ENCODE measurements at regions not wholly inside any gene's neighbourhood (a gene's known extent, or its start where the extent isn't known, plus 50 kb on each side); places are given as distances from the start of the nearest gene placed in this dataset.

- no peaks in the 10 kb centered on the region for H3K9me3 ChIP-seq (replicated peaks in 1 of 3)
- H3K27ac ChIP-seq, result no peak overlapping the region
- H3K36me3 ChIP-seq (replicated peaks in 1 of 2), result no peaks in the 10 kb centered on the region
- intact Hi-C loops (cut with DNase I), result no loop called here
- WGBS, 4 donors, result 87 to 94% (median 90%) methylated on average over 10 of the region's 10 CpGs
- TF ChIP-seq, protein P1, sequence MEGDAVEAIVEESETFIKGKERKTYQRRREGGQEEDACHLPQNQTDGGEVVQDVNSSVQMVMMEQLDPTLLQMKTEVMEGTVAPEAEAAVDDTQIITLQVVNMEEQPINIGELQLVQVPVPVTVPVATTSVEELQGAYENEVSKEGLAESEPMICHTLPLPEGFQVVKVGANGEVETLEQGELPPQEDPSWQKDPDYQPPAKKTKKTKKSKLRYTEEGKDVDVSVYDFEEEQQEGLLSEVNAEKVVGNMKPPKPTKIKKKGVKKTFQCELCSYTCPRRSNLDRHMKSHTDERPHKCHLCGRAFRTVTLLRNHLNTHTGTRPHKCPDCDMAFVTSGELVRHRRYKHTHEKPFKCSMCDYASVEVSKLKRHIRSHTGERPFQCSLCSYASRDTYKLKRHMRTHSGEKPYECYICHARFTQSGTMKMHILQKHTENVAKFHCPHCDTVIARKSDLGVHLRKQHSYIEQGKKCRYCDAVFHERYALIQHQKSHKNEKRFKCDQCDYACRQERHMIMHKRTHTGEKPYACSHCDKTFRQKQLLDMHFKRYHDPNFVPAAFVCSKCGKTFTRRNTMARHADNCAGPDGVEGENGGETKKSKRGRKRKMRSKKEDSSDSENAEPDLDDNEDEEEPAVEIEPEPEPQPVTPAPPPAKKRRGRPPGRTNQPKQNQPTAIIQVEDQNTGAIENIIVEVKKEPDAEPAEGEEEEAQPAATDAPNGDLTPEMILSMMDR (IDR thresholded peaks at IDR 0.05), result no peak
- no peak for TF ChIP-seq POLR2A (IDR thresholded peaks at IDR 0.05)
- H3K27me3 ChIP-seq, result no peaks in the 10 kb centered on the region
- DNase-seq, result no peak
- no peaks in the 10 kb centered on the region for H3K4me1 ChIP-seq (replicated peaks in 1 of 2)
- H3K4me3 ChIP-seq, result no peak overlapping the region
Observed at GRCh38 chr2:2874341-2874740, 503.3 kb downstream of the EIPR1 start.

DNA sequence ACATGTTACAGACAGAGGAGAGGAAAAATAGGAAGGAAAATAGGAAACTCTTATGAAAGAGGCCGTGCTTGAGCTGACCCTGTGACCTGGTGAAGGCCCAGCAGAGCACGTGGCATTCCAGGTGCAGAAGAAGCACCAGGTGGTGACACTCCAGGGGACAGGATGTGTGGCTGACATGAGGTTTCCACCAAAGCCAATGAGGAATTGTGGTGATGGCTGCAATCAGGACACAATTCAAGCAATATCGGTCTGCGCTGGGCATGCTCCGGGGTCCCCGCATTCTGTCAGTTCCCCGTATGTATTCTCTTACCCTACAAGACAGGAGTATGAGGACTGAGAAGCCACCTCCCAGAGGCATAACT is 504.2 kb downstream of the EIPR1 start:
- DNase-seq, result no peak
- Histone ChIP-seq H3K27me3 (no peaks in the 10 kb centered on the region), H3K9me3 (replicated peaks in 1 of 3) (no peaks in the 10 kb centered on the region), H3K4me3 (no peak overlapping the region), H3K27ac (no peak overlapping the region), H3K36me3 (replicated peaks in 1 of 2) (no peaks in the 10 kb centered on the region), H3K4me1 (replicated peaks in 1 of 2) (no peaks in the 10 kb centered on the region)
- no peak for TF ChIP-seq POLR2A (IDR thresholded peaks at IDR 0.05)
- TF ChIP-seq, protein P1 (IDR thresholded peaks at IDR 0.05), result no peak
- WGBS, 4 donors, result 77 to 91% (median 85%) methylated on average over 7 of the region's 7 CpGs
- intact Hi-C loops (cut with DNase I), result no loop called here

GRCh38 chr2:2872713-2873449 is 504.7 kb downstream of the EIPR1 start:
- Histone ChIP-seq H3K4me3 (no peak overlapping the region), H3K27me3 (no peaks in the 10 kb centered on the region), H3K9me3 (replicated peaks in 1 of 3) (no peaks in the 10 kb centered on the region), H3K36me3 (replicated peaks in 1 of 2) (no peaks in the 10 kb centered on the region), H3K4me1 (replicated peaks in 1 of 2) (no peaks in the 10 kb centered on the region), H3K27ac (no peak overlapping the region)
- DNase-seq, result no peak
- intact Hi-C loops (cut with DNase I), result no loop called here
- no peak for TF ChIP-seq POLR2A (IDR thresholded peaks at IDR 0.05)
- TF ChIP-seq, protein P1 (IDR thresholded peaks at IDR 0.05), result no peak
- 76 to 88% (median 83%) methylated on average over 3 of the region's 3 CpGs for WGBS, 4 donors

- intact Hi-C loops (cut with DNase I), result no loop called here
- no peak for TF ChIP-seq POLR2A (IDR thresholded peaks at IDR 0.05)
- TF ChIP-seq, protein P1 (IDR thresholded peaks at IDR 0.05), result no peak
- Histone ChIP-seq H3K4me3 (no peak overlapping the region), H3K9me3 (replicated peaks in 1 of 3) (no peaks in the 10 kb centered on the region), H3K36me3 (replicated peaks in 1 of 2) (no peaks in the 10 kb centered on the region), H3K27me3 (no peaks in the 10 kb centered on the region), H3K27ac (no peak overlapping the region), H3K4me1 (replicated peaks in 1 of 2) (no peaks in the 10 kb centered on the region)
- no peak for DNase-seq
- 76 to 89% (median 86%) methylated on average over 8 to 15 of the region's 15 CpGs for WGBS, 4 donors
Observed at GRCh38 chr2:2872309-2872617, 505.4 kb downstream of the EIPR1 start.
